Activated CD4-positive, alpha-beta memory T cell treated with anti-CD3 and anti-CD28 coated beads for 36 hours (primary cell): ENCODE measurements at regions not wholly inside any gene's neighbourhood (a gene's known extent, or its start where the extent isn't known, plus 50 kb on each side); places are given as distances from the start of the nearest gene placed in this dataset.

Experiments
- CTCF ChIA-PET: fragments of 350-600 bp; sonication (Branson Sonifier 250); formaldehyde crosslinking; loops from one replicate; lab custom pipeline; 2021; ENCODE audit warnings: antibody characterized with exemption, inconsistent platforms; lab: Charles Lee
- POLR2A ChIA-PET: fragments of 350-600 bp; sonication (Branson Sonifier 250); formaldehyde crosslinking; loops from one replicate; lab custom pipeline; 2021; ENCODE audit warnings: antibody characterized with exemption; lab: Charles Lee
- DNase-seq: peaks from one replicate; pipeline ENCODE4 v3.0.0-alpha.2; 2020
- H3K27ac Mint-ChIP-seq: one replicate; pipeline ENCODE4 v1.8.0; 2021; ENCODE audit warnings: mixed read lengths
- H3K27me3 Mint-ChIP-seq: one replicate; pipeline ENCODE4 v1.8.0; 2021; ENCODE audit warnings: mixed read lengths
- H3K36me3 Mint-ChIP-seq: one replicate; pipeline ENCODE4 v1.8.0; 2021; ENCODE audit warnings: mixed read lengths
- H3K4me1 Mint-ChIP-seq: one replicate; pipeline ENCODE4 v1.8.0; 2021; ENCODE audit warnings: low read depth, mixed read lengths
- H3K4me3 Mint-ChIP-seq: one replicate; pipeline ENCODE4 v1.8.0; 2021; ENCODE audit warnings: mild to moderate bottlenecking, mixed read lengths
- H3K9me3 Mint-ChIP-seq: one replicate; pipeline ENCODE4 v1.8.0; 2021; ENCODE audit warnings: mixed read lengths
- intact Hi-C: fragments of 100-400 bp; cut with micrococcal nuclease; formaldehyde crosslinking; loops from one replicate; pipeline ENCODE4 v1.15.1; 2023

DNA sequence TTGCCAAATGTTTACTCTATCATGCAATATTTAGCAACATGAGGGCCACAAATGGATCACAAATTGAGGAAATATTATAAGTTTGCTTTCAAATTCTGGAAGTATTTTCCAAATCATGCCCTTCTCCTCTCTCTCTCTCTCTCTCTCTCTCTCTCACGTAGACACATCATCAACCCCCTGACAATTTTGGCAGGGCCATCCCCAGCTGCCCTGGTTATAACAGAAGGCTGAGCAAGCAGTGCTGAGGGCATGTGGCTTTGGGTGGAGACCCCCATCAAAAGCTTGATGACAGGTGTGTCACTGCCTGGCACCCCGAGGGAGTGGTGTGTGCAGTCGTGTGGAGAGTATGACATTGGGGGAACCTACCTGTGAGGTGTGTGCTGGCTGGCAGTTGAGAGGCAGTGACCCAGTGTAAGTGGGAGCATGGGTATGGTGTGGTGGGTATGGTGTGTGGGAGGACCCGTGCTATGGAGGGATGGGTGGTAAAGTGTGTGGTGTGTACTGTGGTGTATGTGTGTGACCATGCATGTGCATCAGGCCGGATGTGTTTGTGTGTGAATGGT is 224.5 kb downstream of the TTC32 start:
- no peaks in the 10 kb centered on the region for H3K36me3 Mint-ChIP-seq
- CTCF ChIA-PET: no interaction called here

DNA sequence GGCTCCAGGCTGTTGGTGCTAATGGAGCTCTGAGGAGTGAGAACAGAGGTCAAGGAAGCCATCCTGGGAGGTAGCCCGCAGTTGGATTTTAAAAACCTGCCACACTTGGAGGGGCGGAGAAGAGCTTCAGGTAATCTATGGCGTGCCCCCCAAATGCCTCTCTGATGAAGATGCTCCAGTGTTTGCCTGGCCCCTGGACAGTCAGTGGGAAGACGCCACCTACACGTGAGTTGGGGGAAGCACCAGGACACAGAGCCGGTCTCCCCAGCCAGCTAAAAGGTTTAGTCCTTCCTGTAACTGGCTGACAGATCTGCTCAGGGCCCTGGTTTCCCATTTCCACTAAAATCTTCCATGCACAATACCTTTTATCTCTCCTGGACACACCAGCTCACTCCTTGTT is 225.0 kb downstream of the TTC32 start:
- no peaks in the 10 kb centered on the region for H3K4me1 Mint-ChIP-seq
- no peak overlapping the region for H3K27ac Mint-ChIP-seq
- no peak overlapping the region for H3K4me3 Mint-ChIP-seq
- no peak for DNase-seq
- H3K27me3 Mint-ChIP-seq: peaks cover 6% of the 10 kb centered on the region
- H3K9me3 Mint-ChIP-seq: no peaks in the 10 kb centered on the region
- H3K36me3 Mint-ChIP-seq: no peaks in the 10 kb centered on the region
- ChIA-PET POLR2A (no interaction called here), CTCF (no interaction called here)
- intact Hi-C loops: no loop called here

More for the DNA sequence above, 224.5 kb downstream of the TTC32 start:
- no peaks in the 10 kb centered on the region for H3K9me3 Mint-ChIP-seq
- H3K4me3 Mint-ChIP-seq: no peak overlapping the region
- intact Hi-C loops: no loop called here
- H3K4me1 Mint-ChIP-seq: no peaks in the 10 kb centered on the region
- no peak overlapping the region for H3K27ac Mint-ChIP-seq
- DNase-seq: no peak
- POLR2A ChIA-PET: no interaction called here
- H3K27me3 Mint-ChIP-seq: peaks cover 6% of the 10 kb centered on the region

DNA sequence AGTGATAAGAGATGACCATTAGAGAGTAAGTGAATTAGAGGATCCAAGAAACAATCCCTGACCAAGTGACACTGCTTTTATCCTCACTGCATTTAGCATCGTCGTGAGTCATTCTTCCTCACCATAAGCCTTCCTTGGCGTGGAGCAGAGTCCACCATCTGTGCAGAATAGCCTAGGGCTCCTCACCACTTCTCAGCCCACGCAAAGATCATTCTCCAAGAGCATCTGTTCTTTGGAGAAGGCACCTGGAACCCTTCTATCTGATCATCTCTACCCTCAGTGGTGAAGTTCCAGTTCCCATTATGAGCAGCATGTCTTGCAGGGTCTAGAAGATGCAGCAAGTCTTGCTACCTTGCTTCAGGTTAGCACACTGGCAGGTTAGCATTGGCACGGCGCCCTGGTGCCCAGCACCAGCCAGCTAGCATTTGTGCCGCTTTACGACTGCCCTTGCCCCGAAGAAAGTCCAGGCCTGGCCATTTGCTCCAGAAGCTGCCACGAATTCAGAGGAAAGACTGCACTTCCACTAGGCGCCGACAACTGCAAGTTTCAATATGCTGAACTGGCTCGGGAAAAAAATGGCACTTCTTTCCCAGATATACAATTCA is 225.8 kb downstream of the TTC32 start:
- Mint-ChIP-seq H3K4me1 (no peaks in the 10 kb centered on the region), H3K4me3 (no peak overlapping the region), H3K9me3 (no peaks in the 10 kb centered on the region), H3K27me3 (peaks cover 6% of the 10 kb centered on the region), H3K36me3 (no peaks in the 10 kb centered on the region), H3K27ac (no peak overlapping the region)
- no peak for DNase-seq
- ChIA-PET POLR2A (no interaction called here), CTCF (no interaction called here)
- intact Hi-C loops: no loop called here

DNA sequence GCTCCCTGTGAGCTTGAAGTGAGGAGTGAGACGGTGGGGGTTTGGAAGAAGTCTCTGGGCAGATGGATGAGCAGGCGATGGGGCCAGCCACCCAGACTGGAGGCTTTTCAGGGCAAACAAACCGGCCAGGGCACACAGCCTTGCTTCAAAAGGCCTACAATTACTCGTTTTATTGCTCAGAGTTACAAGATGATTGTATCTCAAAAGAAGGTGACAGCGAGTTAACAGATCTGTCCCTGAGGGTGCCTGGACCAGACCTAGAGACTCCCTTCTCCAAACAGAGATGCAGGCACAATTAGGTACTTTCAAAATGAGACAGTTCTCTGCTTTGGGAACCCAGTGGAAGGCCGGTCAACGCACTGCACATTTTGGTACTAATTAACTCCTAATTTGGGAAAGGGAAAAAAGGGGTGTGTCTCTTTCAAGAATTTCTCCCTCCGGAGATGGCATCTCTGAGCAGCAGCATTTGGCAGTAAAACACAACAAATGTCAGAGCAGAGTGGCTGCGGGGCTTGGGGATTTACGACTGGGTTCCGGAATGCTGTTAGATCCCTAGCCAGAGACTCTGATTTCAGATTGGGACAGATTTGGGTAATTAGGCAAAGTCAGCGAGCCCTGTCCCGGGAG is 226.7 kb downstream of the TTC32 start:
- intact Hi-C loops: no loop called here
- no peak overlapping the region for H3K4me3 Mint-ChIP-seq
- ChIA-PET POLR2A (no interaction called here), CTCF (interaction anchor here (0.6 kb wide), 1 partner anchor 900 kb away, joined by 3 read pairs; no protein-coding TSS in a partner anchor)
- no peaks in the 10 kb centered on the region for H3K36me3 Mint-ChIP-seq
- H3K27ac Mint-ChIP-seq: no peak overlapping the region
- DNase-seq: no peak
- H3K9me3 Mint-ChIP-seq: no peaks in the 10 kb centered on the region
- no peaks in the 10 kb centered on the region for H3K4me1 Mint-ChIP-seq
- peaks cover 7% of the 10 kb centered on the region for H3K27me3 Mint-ChIP-seq

DNA sequence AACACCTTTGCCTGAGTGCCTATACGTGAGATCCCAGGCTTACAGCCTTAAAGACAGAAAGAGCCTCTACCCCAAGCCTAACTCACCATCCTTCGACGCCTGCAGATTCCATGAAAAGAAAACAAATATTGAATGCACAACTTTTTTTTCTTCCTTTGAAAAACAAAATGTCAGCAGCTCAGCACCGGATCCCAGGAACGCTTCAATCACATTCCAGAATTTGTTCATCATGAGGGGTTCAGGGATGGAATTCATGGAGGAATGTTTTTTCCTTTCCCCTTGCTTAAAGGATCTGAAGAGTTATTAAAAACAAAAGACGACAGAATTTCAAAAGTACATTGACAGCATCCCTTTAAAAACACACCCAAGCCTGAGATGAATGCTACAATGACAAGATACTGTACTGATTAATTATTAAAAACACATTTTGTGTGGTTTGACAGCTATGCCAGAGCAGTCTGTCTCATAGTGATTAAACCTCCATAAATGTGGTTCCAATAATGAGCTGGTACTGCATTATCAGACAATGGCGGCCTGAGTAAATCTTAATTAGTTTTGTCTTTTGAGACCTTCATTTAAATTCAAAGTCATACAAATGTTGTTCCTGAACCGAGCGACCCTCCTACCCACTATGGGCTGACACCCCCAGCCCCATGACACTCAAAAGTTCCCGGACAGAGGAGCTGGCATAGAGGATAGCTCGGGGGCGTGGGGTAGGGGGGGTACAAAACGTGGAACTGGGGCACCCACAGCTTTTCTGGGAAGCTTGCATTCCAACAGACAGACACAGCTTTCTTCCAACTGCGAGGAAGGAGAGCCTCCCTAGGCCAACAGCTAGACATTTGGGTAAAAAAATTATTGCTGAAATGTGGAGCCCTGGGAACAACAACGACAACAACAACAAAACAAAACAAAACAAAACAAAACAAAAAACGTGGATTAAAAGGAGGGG is 227.5 kb downstream of the TTC32 start:
- no peaks in the 10 kb centered on the region for H3K4me1 Mint-ChIP-seq
- peaks cover 7% of the 10 kb centered on the region for H3K27me3 Mint-ChIP-seq
- POLR2A ChIA-PET: no interaction called here
- CTCF ChIA-PET: interaction anchor here (0.6 kb wide), 1 partner anchor 899 kb away, joined by 3 read pairs; no protein-coding TSS in a partner anchor
- H3K9me3 Mint-ChIP-seq: no peaks in the 10 kb centered on the region
- no peak overlapping the region for H3K4me3 Mint-ChIP-seq
- no peaks in the 10 kb centered on the region for H3K36me3 Mint-ChIP-seq
- no peak overlapping the region for H3K27ac Mint-ChIP-seq
- intact Hi-C loops: no loop called here
- no peak for DNase-seq

DNA sequence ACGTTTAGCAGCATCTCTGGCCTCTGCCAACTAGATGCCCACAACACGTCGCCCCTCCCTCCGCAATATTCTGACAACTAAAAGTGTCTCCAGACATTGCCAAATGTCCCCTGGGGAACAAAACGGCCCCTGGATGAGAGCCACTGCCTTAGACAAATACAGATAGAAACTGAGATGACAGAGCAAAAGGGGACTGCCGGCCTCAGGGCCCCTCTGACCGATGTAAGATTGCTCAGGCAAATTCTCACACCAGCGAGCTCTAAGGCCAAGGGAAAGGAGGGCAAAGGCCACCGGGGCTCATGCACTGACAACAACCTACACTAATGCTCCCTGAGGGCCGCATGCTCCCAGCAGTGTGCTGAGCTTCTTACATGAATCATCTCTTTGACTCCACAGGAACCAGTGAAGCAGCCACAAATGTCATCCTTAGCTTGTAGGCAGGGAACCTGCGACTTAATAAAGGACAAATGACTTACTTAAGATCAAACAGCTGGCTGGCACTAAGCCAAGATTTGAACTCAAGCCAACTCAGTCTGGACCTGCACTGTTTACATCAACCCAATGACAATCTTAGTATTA is 228.5 kb downstream of the TTC32 start:
- no peak for DNase-seq
- intact Hi-C loops: no loop called here
- H3K4me1 Mint-ChIP-seq: no peaks in the 10 kb centered on the region
- no peak overlapping the region for H3K27ac Mint-ChIP-seq
- no peaks in the 10 kb centered on the region for H3K36me3 Mint-ChIP-seq
- peaks cover 7% of the 10 kb centered on the region for H3K27me3 Mint-ChIP-seq
- ChIA-PET CTCF (no interaction called here), POLR2A (no interaction called here)
- H3K4me3 Mint-ChIP-seq: no peak overlapping the region
- H3K9me3 Mint-ChIP-seq: no peaks in the 10 kb centered on the region

DNA sequence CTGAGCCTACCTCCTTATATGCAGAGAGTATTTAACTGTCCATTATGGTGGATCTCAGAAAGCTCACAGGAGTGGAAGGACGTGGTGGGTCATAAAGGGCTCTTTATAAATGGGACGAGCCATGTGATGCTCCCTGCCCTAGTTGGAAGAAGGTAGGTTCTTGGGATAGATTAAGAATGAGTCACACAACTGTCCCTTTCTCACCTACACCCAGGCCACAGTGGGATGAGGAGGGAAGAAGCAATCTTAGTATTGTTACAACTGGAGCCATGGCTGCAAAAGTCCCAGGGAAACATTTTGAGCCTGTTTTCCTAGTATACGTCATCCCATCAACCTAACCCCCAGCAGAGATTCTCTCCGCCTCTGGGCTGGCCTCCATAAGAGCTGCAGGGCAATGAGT is 229.9 kb downstream of the TTC32 start:
- H3K36me3 Mint-ChIP-seq: no peaks in the 10 kb centered on the region

DNA sequence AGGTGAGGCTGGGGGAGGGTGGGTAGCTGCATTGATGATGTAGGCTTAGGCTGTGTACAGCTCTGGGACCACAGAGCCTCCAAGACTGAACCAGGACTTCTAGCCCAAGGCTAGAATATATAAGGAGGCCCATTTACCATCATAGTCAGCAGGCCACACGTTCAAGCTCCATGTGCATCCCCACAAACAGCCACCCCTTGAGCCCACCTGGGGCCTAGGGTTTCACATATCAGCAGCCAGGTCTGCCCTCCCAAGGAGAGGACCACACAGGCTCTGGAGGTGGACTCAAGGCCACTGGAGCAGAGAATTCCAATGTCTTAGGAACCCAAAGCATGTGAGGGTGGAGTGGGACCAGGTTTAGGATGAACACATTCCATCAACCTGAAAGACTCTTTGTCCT is 230.5 kb downstream of the TTC32 start:
- CTCF ChIA-PET: no interaction called here
- POLR2A ChIA-PET: no interaction called here
- Mint-ChIP-seq H3K27me3 (peaks cover 7% of the 10 kb centered on the region), H3K9me3 (no peaks in the 10 kb centered on the region), H3K4me3 (no peak overlapping the region), H3K27ac (no peak overlapping the region), H3K4me1 (no peaks in the 10 kb centered on the region), H3K36me3 (no peaks in the 10 kb centered on the region)
- intact Hi-C loops: no loop called here
- no peak for DNase-seq

More for the DNA sequence above, 229.9 kb downstream of the TTC32 start:
- POLR2A ChIA-PET: no interaction called here
- Mint-ChIP-seq H3K9me3 (no peaks in the 10 kb centered on the region), H3K4me3 (no peak overlapping the region), H3K27ac (no peak overlapping the region), H3K4me1 (no peaks in the 10 kb centered on the region), H3K27me3 (peaks cover 7% of the 10 kb centered on the region)
- intact Hi-C loops: no loop called here
- no peak for DNase-seq
- CTCF ChIA-PET: no interaction called here

DNA sequence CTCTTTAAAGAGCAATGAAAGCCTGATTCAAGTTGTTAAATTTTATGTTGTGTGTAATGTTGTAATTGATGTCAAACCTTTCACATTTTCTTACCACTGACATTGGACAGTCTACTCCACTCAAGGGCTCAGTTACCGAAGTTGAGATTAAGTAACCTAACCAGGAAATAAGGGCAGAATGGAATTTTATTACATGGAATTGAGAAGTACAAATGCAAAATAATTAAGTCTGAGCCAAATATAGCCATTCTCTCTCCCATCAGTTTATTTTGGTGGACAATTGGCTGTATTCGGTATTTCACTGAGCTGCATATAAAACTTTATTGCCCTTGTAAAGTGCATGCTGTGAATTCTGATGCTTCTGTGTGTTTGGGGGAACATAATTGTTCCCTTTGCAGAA is 231.5 kb downstream of the TTC32 start:
- Mint-ChIP-seq H3K4me1 (no peaks in the 10 kb centered on the region), H3K9me3 (no peaks in the 10 kb centered on the region), H3K36me3 (no peaks in the 10 kb centered on the region), H3K27me3 (peaks cover 7% of the 10 kb centered on the region), H3K4me3 (no peak overlapping the region), H3K27ac (no peak overlapping the region)
- no peak for DNase-seq
- intact Hi-C loops: no loop called here
- ChIA-PET CTCF (no interaction called here), POLR2A (no interaction called here)

DNA sequence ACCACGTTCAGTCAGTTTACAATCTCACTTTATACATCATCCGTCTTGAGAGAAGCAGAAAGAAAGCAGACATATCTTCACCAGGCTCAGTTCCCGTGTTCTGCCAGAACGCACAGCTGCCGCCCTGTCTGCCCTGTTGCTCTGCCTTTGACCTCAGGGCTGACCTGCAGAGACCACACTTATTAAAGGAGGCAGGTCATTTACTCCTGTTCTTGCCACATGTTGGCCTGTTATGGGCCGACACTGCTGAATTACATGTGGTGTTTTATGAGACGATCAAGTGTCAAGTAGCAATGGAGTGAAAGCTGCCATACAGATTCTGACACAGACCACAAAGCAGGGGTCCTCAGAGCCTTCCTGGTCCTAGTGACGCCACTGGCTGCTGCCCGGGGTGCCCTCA is 232.2 kb downstream of the TTC32 start:
- Mint-ChIP-seq H3K4me1 (no peaks in the 10 kb centered on the region), H3K27me3 (peaks cover 7% of the 10 kb centered on the region), H3K27ac (no peak overlapping the region), H3K9me3 (no peaks in the 10 kb centered on the region), H3K36me3 (no peaks in the 10 kb centered on the region), H3K4me3 (no peak overlapping the region)
- intact Hi-C loops: no loop called here
- CTCF ChIA-PET: no interaction called here
- POLR2A ChIA-PET: no interaction called here
- DNase-seq: no peak

DNA sequence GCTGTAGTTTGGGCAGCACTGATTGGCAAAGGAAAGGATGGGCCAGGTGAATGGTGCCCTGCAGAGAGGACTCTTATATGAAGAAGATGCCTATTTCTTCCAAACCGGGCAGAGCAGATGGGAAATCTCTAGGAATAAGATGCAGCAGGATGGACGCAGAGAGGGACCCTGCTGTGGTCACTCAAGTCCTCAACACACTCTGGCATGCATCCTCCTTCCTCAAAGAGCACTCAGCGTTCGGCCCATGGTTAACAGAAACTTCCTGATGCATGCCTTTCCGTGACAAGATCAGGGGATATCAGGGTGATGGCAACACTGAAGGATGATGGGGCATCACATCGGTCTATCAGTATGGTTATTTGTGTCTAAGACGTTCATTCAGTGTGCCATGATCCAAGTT is 232.7 kb downstream of the TTC32 start:
- H3K4me3 Mint-ChIP-seq: no peak overlapping the region
- H3K4me1 Mint-ChIP-seq: no peaks in the 10 kb centered on the region
- ChIA-PET CTCF (no interaction called here), POLR2A (no interaction called here)
- DNase-seq: no peak
- no peaks in the 10 kb centered on the region for H3K9me3 Mint-ChIP-seq
- H3K27me3 Mint-ChIP-seq: peaks cover 6% of the 10 kb centered on the region
- no peak overlapping the region for H3K27ac Mint-ChIP-seq
- intact Hi-C loops: no loop called here
- H3K36me3 Mint-ChIP-seq: no peaks in the 10 kb centered on the region

DNA sequence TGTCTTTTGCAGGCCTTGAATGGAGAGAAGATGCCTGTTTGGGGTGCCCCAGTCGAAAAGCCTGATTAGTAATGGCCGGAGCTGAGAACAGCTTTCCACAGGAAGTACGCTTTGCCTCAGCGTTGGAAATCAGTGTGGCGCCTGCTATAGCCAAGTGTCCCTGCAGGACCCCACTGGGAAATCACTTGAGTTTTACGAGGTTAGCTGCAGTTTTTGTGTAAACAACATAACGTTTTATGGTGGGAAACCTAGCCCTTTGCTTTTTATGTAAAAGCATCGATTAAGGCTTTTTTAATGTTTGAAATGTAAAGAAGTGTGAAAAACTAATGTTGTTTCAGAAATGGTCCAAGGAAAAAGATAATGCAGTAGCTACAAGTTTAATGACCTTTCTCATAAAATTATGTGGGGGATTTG is 234.2 kb downstream of the TTC32 start:
- intact Hi-C loops: no loop called here
- ChIA-PET CTCF (interaction anchor here (0.6 kb wide), 1 partner anchor 56 kb away, joined by 3 read pairs; no protein-coding TSS in a partner anchor), POLR2A (no interaction called here)
- Mint-ChIP-seq H3K9me3 (no peaks in the 10 kb centered on the region), H3K4me1 (no peaks in the 10 kb centered on the region), H3K4me3 (no peak overlapping the region), H3K36me3 (no peaks in the 10 kb centered on the region), H3K27ac (no peak overlapping the region), H3K27me3 (peaks cover 7% of the 10 kb centered on the region)
- DNase-seq: no peak
